Panc1 (cell line): ENCODE measurements at regions not wholly inside any gene's neighbourhood (a gene's known extent, or its start where the extent isn't known, plus 50 kb on each side); places are given as distances from the start of the nearest gene placed in this dataset.

Experiments
- CTCF ChIP-seq: fragments of 450-650 bp; IDR thresholded peaks from 2 replicates; pipeline ENCODE4 v1.5.1; 2017; ENCODE audit warnings: mild to moderate bottlenecking
- POLR2AphosphoS5 ChIP-seq: IDR thresholded peaks from 2 replicates; pipeline ENCODE4 v1.6.1; 2012; ENCODE audit warnings: mild to moderate bottlenecking, low read depth, low read length, moderate library complexity

DNA sequence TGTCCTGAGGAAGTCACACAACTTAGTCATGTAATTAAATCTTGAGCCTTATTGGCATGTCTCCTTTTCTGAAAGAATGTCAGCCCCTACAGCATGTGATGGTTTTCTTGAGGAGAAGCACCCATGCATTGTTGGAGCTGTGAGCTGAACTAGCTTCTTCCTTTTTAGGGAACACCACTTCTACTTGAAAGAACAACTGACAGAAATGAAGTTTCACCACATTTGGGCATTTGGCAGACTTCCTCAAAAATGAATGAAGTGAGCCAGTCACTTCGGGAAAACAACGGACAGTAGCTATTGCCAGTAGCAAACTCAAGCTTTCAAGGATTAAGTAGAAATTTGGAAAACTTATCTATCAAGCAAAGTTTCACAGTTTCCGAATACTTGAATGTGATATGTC, 1351.3 kb downstream of the EFNB2 start:
- no peak for TF ChIP-seq CTCF
- no peak for TF ChIP-seq POLR2AphosphoS5
